ENCODE measurements at regions not wholly inside any gene's neighbourhood (a gene's known extent, or its start where the extent isn't known, plus 50 kb on each side); places are given as distances from the start of the nearest gene placed in this dataset.
"Not testable (repeated sequence)": the region's sequence is repeated elsewhere in the genome, so short reads cannot be mapped to it uniquely, and the experiment has no call there.

DNA sequence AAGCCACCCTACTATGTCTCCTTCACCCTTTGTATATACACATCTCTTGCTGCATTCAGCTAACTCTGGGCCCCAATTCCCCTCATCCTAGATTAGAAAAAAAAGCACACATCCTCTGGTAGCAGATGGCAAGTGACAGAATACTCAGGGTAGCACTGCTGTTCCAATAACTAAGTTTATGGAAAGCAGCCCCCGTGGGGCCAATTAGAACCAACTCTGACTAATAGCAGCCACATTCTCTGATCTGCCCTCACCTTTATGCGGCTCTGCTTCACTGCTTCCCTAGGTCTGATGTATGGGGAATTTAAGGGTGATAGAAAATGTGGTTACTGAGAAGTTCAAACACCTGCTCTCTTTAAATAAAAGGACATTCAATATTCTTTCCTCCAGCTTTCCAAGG, 74.9 kb upstream of the SETMAR start:
- DNase-seq = no peak

- DNase-seq = no peak
Measured at GRCh38 chr3:4231041-4231440, 72.1 kb upstream of the SETMAR start.

GRCh38 chr3:4232798-4233197, 70.4 kb upstream of the SETMAR start:
- no peak for DNase-seq

- no peak for DNase-seq
Measured at GRCh38 chr3:4233488-4233887, 69.7 kb upstream of the SETMAR start.

DNA sequence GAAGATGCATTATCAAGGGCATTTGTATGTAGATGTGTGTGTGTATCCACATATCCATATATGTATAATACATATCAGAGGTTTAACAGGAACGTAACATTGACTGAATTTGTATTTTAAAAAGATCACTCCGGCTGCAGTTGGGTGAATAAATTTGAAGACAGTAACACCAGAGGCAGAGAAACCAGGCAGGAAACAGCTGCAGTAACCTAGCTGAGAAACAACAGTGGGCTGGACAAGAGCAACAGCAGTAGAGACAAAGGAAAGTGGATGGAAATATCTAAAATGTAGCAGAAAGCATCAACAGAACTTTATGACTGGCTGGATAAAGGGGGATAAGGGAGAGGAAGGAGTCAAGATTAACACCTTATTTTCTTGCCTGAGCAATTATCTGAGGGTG, 68.3 kb upstream of the SETMAR start:
- no peak for DNase-seq

GRCh38 chr3:4235690-4236089, 67.5 kb upstream of the SETMAR start:
- no peak for DNase-seq

DNA sequence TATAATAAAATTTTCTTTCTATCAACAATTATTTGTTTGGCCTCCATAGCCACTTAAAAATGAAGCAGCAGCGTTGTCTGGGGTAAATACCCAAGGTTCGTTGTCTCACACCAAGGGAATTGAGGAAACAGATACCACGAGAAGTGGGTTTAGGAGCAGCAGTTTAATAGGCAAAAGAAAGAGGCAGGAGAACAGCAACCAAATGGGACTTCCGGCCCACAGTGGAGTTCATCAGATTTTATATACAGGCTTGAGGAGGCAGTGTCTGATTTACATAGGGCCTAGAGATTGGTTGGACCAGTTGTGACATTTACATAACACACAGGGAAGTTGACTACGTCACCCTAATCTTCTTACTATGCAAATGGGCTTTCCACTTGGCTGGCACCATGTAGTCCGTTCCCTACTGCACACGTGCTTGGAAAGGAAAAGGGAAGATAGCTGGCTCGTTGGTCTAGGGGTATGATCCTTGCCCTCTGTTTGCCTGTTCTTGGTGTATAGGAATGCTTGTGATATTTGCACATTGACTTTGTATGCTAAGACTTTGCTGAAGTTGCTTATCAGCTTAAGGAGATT, 61.5 kb upstream of the SETMAR start:
- DNase-seq = no peak

GRCh38 chr3:4245671-4246070, 57.5 kb upstream of the SETMAR start:
- DNase-seq = peak; percentile 68

- DNase-seq = no peak
Measured at GRCh38 chr3:4247391-4247790, 55.8 kb upstream of the SETMAR start.

DNA sequence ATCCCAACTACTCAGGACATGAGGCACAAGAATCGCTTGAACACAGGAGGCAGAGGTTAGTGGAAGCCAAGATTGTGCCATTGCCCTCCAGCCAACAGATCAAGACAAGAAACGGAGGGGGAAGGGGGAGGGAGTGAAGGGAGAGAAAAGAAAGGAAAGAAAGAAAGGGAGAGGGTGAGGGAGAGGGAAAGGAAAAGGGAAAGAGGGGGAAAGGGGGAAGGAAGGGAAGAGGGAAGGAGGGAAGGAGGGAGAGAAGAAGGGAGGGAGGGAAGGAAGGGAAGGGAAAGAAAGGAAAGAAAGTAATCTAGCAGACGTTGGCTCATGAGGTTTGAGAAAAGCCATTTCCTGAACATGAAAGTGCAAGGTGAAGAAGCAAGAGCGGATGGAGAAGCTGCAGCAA, 53.1 kb upstream of the SETMAR start:
- no peak for DNase-seq

DNA sequence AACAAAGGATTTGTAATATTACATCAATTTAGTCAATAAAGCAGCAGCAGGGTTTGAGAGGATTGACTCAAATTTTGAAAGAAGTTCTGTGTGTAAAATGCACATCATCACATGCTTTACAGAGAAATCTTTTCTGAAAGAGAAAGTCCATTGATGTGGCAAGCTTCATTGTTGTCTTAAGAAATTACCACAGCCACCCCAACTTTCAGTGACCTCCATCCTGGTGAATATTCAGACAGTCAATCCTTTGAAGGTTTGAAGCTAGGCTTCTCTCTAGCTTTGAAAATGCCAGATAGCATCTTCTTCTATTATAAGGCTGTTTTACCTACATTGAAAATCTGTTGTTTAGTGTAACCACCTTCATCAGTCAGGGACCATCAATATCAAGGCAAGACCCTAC, 51.8 kb upstream of the SETMAR start:
- no peak for DNase-seq

- DNase-seq = not testable (repeated sequence)
Measured at GRCh38 chr3:4253072-4253832, 49.9 kb upstream of the SETMAR start.

Measured in islet precursor cell (in vitro differentiated cells).